NCI-H2171 treated with DMSO at 0.1 percent for 48 hours (cell line): ENCODE measurements at regions not wholly inside any gene's neighbourhood (a gene's known extent, or its start where the extent isn't known, plus 50 kb on each side); places are given as distances from the start of the nearest gene placed in this dataset.
A peak's percentile ranks its signal among the peaks of the same experiment; 100 is the strongest.

Source experiments
- DNase-seq: peaks from one replicate; lab custom pipeline; 2025; lab: John Stamatoyannopoulos, UW

- DNase-seq, result no peak
Measured at GRCh38 chrX:109842611-109843010, 109.6 kb upstream of the ACSL4 start.

- DNase-seq, result peak; percentile 74
Measured at GRCh38 chrX:109843963-109844751, 111.1 kb upstream of the ACSL4 start.

- no peak for DNase-seq
Measured at GRCh38 chrX:109844986-109845385, 111.9 kb upstream of the ACSL4 start.

GRCh38 chrX:109845996-109846395, 112.9 kb upstream of the ACSL4 start:
- no peak for DNase-seq

- DNase-seq, result no peak
Measured at GRCh38 chrX:109847257-109848187, 114.5 kb upstream of the ACSL4 start.

- DNase-seq, result peak; percentile 84
Measured at GRCh38 chrX:109848461-109849050, 115.5 kb upstream of the ACSL4 start.

GRCh38 chrX:109854096-109854495, 121.0 kb upstream of the ACSL4 start:
- DNase-seq, result no peak

GRCh38 chrX:109855501-109855900, 122.4 kb upstream of the ACSL4 start:
- DNase-seq, result no peak

- no peak for DNase-seq
Measured at GRCh38 chrX:109856974-109857373, 123.9 kb upstream of the ACSL4 start.

- no peak for DNase-seq
Measured at GRCh38 chrX:109857584-109858228, 124.6 kb upstream of the ACSL4 start.

GRCh38 chrX:109858602-109859341, 125.7 kb upstream of the ACSL4 start:
- no peak for DNase-seq

GRCh38 chrX:109859651-109860050, 126.6 kb upstream of the ACSL4 start:
- DNase-seq, result no peak

- no peak for DNase-seq
Measured at GRCh38 chrX:109862433-109862832, 129.4 kb upstream of the ACSL4 start.

GRCh38 chrX:109863811-109864210, 130.8 kb upstream of the ACSL4 start:
- DNase-seq, result no peak

GRCh38 chrX:109871121-109871888, 131.6 kb upstream of the TMEM164 start:
- DNase-seq, result no peak

- no peak for DNase-seq
Measured at GRCh38 chrX:109872021-109872732, 130.7 kb upstream of the TMEM164 start.

GRCh38 chrX:109873574-109873973, 129.3 kb upstream of the TMEM164 start:
- no peak for DNase-seq

- DNase-seq, result no peak
Measured at GRCh38 chrX:109873983-109874382, 128.9 kb upstream of the TMEM164 start.

- no peak for DNase-seq
Measured at GRCh38 chrX:109874548-109874947, 128.4 kb upstream of the TMEM164 start.

GRCh38 chrX:109875831-109876230, 127.1 kb upstream of the TMEM164 start:
- DNase-seq, result no peak
